Stomach (tissue), 4 donors: ENCODE measurements at regions not wholly inside any gene's neighbourhood (a gene's known extent, or its start where the extent isn't known, plus 50 kb on each side); places are given as distances from the start of the nearest gene placed in this dataset.

Source experiments
- EP300 ChIP-seq: sonication (generic); formaldehyde crosslinking; IDR thresholded peaks from one replicate; pipeline ENCODE4 v1.6.1; 2017; ENCODE audit warnings: antibody characterized with exemption
- POLR2A ChIP-seq, 4 donors: fragments of 450-650 bp; IDR thresholded peaks; one replicate each; pipeline ENCODE4 v1.6.1; 2016; ENCODE audit warnings: antibody characterized with exemption in 4 of 4, control low read depth in 2 of 4, mild to moderate bottlenecking in 1 of 4, moderate library complexity in 1 of 4
- POLR2AphosphoS5 ChIP-seq, 3 donors: sonication (generic); formaldehyde crosslinking; IDR thresholded peaks; one replicate each; pipeline ENCODE4 v1.6.1; 2016; ENCODE audit warnings: antibody characterized with exemption in 3 of 3
- TF ChIP-seq, protein P1 (sequence below), 7 experiments: fragments of 450-650 bp in 4 of 7; fragments of 200-600 bp in 3 of 7; sonication (generic) in 3 of 7; IDR thresholded peaks; one replicate each; pipeline ENCODE4 v1.5.1; 2016 to 2019; ENCODE audit warnings: antibody characterized with exemption in 7 of 7, control low read depth in 2 of 7, mild to moderate bottlenecking in 1 of 7

DNA sequence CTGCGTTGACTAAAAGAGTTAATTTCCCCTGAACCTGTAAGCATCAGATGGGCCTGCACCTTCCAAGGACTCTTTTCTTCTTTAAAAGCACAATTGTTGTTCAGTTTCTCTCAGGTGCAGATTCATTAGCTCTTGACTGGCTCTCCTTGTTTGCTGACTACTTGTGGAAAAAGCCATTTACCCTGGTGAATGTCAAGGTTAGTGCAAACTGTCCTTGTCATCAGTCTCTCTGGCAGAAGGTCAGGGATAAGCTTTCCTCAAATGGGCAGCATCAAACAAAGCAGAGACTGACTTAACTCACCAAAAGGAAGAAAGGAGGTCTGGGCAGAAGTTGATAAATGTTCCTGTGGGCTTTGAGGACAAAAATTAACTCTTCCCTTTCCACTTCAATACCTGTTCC, 922.7 kb downstream of the BCL11A start:
- TF ChIP-seq POLR2AphosphoS5 (IDR thresholded peaks at IDR 0.05) (no peak), POLR2A (IDR thresholded peaks at IDR 0.05) (no peak), EP300 (no peak)
- TF ChIP-seq, protein P1, sequence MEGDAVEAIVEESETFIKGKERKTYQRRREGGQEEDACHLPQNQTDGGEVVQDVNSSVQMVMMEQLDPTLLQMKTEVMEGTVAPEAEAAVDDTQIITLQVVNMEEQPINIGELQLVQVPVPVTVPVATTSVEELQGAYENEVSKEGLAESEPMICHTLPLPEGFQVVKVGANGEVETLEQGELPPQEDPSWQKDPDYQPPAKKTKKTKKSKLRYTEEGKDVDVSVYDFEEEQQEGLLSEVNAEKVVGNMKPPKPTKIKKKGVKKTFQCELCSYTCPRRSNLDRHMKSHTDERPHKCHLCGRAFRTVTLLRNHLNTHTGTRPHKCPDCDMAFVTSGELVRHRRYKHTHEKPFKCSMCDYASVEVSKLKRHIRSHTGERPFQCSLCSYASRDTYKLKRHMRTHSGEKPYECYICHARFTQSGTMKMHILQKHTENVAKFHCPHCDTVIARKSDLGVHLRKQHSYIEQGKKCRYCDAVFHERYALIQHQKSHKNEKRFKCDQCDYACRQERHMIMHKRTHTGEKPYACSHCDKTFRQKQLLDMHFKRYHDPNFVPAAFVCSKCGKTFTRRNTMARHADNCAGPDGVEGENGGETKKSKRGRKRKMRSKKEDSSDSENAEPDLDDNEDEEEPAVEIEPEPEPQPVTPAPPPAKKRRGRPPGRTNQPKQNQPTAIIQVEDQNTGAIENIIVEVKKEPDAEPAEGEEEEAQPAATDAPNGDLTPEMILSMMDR (IDR thresholded peaks at IDR 0.05), result no peak
